B cell (primary cell): ENCODE measurements at regions not wholly inside any gene's neighbourhood (a gene's known extent, or its start where the extent isn't known, plus 50 kb on each side); places are given as distances from the start of the nearest gene placed in this dataset.
"Not testable (repeated sequence)": the region's sequence is repeated elsewhere in the genome, so short reads cannot be mapped to it uniquely, and the experiment has no call there.

Experiments
- CTCF ChIP-seq: fragments of 200-600 bp; IDR thresholded peaks from one replicate; pipeline ENCODE4 v1.8.0; 2022; ENCODE audit warnings: antibody characterized with exemption, mild to moderate bottlenecking
- EZH2 ChIP-seq: IDR thresholded peaks from 2 replicates; pipeline ENCODE4 v1.6.1; 2012; ENCODE audit warnings: borderline replicate concordance, low read depth, mild to moderate bottlenecking, moderate library complexity, low read length; ENCODE audit not compliant: insufficient read depth, poor library complexity, severe bottlenecking

GRCh38 chr12:34220079-34220478 lies 197.8 kb downstream of the ALG10 start:
- not testable (repeated sequence) for TF ChIP-seq CTCF, EZH2
